Mucosa of stomach (tissue), 1 donor: ENCODE measurements at regions not wholly inside any gene's neighbourhood (a gene's known extent, or its start where the extent isn't known, plus 50 kb on each side); places are given as distances from the start of the nearest gene placed in this dataset.

Experiments
- H3K27me3 ChIP-seq: one replicate; pipeline ENCODE4 v1.7.0; 2013; ENCODE audit warnings: mild to moderate bottlenecking, low read length; ENCODE audit not compliant: control insufficient read depth, insufficient read depth
- H3K36me3 ChIP-seq: one replicate; pipeline ENCODE4 v1.7.0; 2013; ENCODE audit warnings: low read length; ENCODE audit not compliant: control insufficient read depth, insufficient read depth
- H3K4me1 ChIP-seq: one replicate; pipeline ENCODE4 v1.7.0; 2013; ENCODE audit warnings: mild to moderate bottlenecking, low read length; ENCODE audit not compliant: control insufficient read depth, insufficient read depth
- H3K4me3 ChIP-seq: one replicate; pipeline ENCODE4 v1.7.0; 2013; ENCODE audit warnings: low read length
- H3K9ac ChIP-seq: one replicate; pipeline ENCODE4 v1.7.0; 2013; ENCODE audit warnings: mild to moderate bottlenecking, low read length, moderate library complexity
- H3K9me3 ChIP-seq: one replicate; pipeline ENCODE4 v1.7.0; 2013; ENCODE audit warnings: mild to moderate bottlenecking, low read length, moderate library complexity; ENCODE audit not compliant: control insufficient read depth
- donor health status: Pancreatic carcinoma.

GRCh38 chr7:52500841-52501240, 534.6 kb upstream of the POM121L12 start:
- Histone ChIP-seq H3K9ac (no peak overlapping the region), H3K36me3 (no peaks in the 10 kb centered on the region), H3K4me3 (no peak overlapping the region), H3K4me1 (no peaks in the 10 kb centered on the region), H3K9me3 (no peaks in the 10 kb centered on the region), H3K27me3 (no peaks in the 10 kb centered on the region)

GRCh38 chr7:52498366-52498765, 537.1 kb upstream of the POM121L12 start:
- no peak overlapping the region for H3K9ac ChIP-seq
- no peak overlapping the region for H3K4me3 ChIP-seq
- H3K27me3 ChIP-seq, result no peaks in the 10 kb centered on the region
- no peaks in the 10 kb centered on the region for H3K4me1 ChIP-seq
- no peaks in the 10 kb centered on the region for H3K9me3 ChIP-seq
- H3K36me3 ChIP-seq, result no peaks in the 10 kb centered on the region

GRCh38 chr7:52486267-52486666, 549.2 kb upstream of the POM121L12 start:
- H3K9ac ChIP-seq, result no peak overlapping the region
- no peaks in the 10 kb centered on the region for H3K27me3 ChIP-seq
- H3K4me1 ChIP-seq, result no peaks in the 10 kb centered on the region

GRCh38 chr7:52482076-52482475, 553.4 kb upstream of the POM121L12 start:
- Histone ChIP-seq H3K36me3 (no peaks in the 10 kb centered on the region), H3K9ac (no peak overlapping the region), H3K4me1 (no peaks in the 10 kb centered on the region), H3K27me3 (no peaks in the 10 kb centered on the region), H3K4me3 (no peak overlapping the region), H3K9me3 (no peaks in the 10 kb centered on the region)

More at GRCh38 chr7:52486267-52486666, 549.2 kb upstream of the POM121L12 start:
- H3K4me3 ChIP-seq, result no peak overlapping the region
- no peaks in the 10 kb centered on the region for H3K9me3 ChIP-seq
- H3K36me3 ChIP-seq, result no peaks in the 10 kb centered on the region

GRCh38 chr7:52481571-52481970, 553.9 kb upstream of the POM121L12 start:
- H3K27me3 ChIP-seq, result no peaks in the 10 kb centered on the region
- H3K36me3 ChIP-seq, result no peaks in the 10 kb centered on the region
- H3K4me3 ChIP-seq, result no peak overlapping the region
- no peak overlapping the region for H3K9ac ChIP-seq
- H3K9me3 ChIP-seq, result no peaks in the 10 kb centered on the region
- H3K4me1 ChIP-seq, result no peaks in the 10 kb centered on the region

GRCh38 chr7:52479990-52480389, 555.4 kb upstream of the POM121L12 start:
- H3K27me3 ChIP-seq, result no peaks in the 10 kb centered on the region
- no peaks in the 10 kb centered on the region for H3K9me3 ChIP-seq
- no peak overlapping the region for H3K4me3 ChIP-seq
- no peaks in the 10 kb centered on the region for H3K4me1 ChIP-seq
- no peak overlapping the region for H3K9ac ChIP-seq
- H3K36me3 ChIP-seq, result no peaks in the 10 kb centered on the region

- no peaks in the 10 kb centered on the region for H3K4me1 ChIP-seq
- no peak overlapping the region for H3K4me3 ChIP-seq
- no peaks in the 10 kb centered on the region for H3K27me3 ChIP-seq
- no peak overlapping the region for H3K9ac ChIP-seq
- H3K9me3 ChIP-seq, result no peaks in the 10 kb centered on the region
- H3K36me3 ChIP-seq, result no peaks in the 10 kb centered on the region
Observed at GRCh38 chr7:52475001-52475582, 560.3 kb upstream of the POM121L12 start.

- Histone ChIP-seq H3K36me3 (no peaks in the 10 kb centered on the region), H3K9ac (no peak overlapping the region), H3K9me3 (no peaks in the 10 kb centered on the region), H3K27me3 (no peaks in the 10 kb centered on the region), H3K4me3 (no peak overlapping the region), H3K4me1 (no peaks in the 10 kb centered on the region)
Observed at GRCh38 chr7:52473756-52474155, 561.7 kb upstream of the POM121L12 start.

- no peaks in the 10 kb centered on the region for H3K27me3 ChIP-seq
- H3K36me3 ChIP-seq, result no peaks in the 10 kb centered on the region
- no peak overlapping the region for H3K4me3 ChIP-seq
- H3K9ac ChIP-seq, result no peak overlapping the region
- no peaks in the 10 kb centered on the region for H3K4me1 ChIP-seq
- H3K9me3 ChIP-seq, result no peaks in the 10 kb centered on the region
Observed at GRCh38 chr7:52472006-52472620, 563.3 kb upstream of the POM121L12 start.

GRCh38 chr7:52465216-52465615, 570.2 kb upstream of the POM121L12 start:
- H3K4me3 ChIP-seq, result no peak overlapping the region
- no peaks in the 10 kb centered on the region for H3K4me1 ChIP-seq
- H3K36me3 ChIP-seq, result no peaks in the 10 kb centered on the region
- H3K9me3 ChIP-seq, result no peaks in the 10 kb centered on the region
- H3K9ac ChIP-seq, result no peak overlapping the region
- H3K27me3 ChIP-seq, result no peaks in the 10 kb centered on the region

- Histone ChIP-seq H3K9ac (no peak overlapping the region), H3K36me3 (no peaks in the 10 kb centered on the region), H3K27me3 (no peaks in the 10 kb centered on the region), H3K9me3 (no peaks in the 10 kb centered on the region), H3K4me3 (no peak overlapping the region), H3K4me1 (no peaks in the 10 kb centered on the region)
Observed at GRCh38 chr7:52463341-52463740, 572.1 kb upstream of the POM121L12 start.

GRCh38 chr7:52462474-52462873, 573.0 kb upstream of the POM121L12 start:
- no peaks in the 10 kb centered on the region for H3K36me3 ChIP-seq
- no peak overlapping the region for H3K4me3 ChIP-seq
- H3K27me3 ChIP-seq, result no peaks in the 10 kb centered on the region
- no peak overlapping the region for H3K9ac ChIP-seq
- no peaks in the 10 kb centered on the region for H3K9me3 ChIP-seq
- H3K4me1 ChIP-seq, result no peaks in the 10 kb centered on the region

- Histone ChIP-seq H3K9me3 (no peaks in the 10 kb centered on the region), H3K9ac (no peak overlapping the region), H3K36me3 (no peaks in the 10 kb centered on the region), H3K27me3 (no peaks in the 10 kb centered on the region), H3K4me1 (no peaks in the 10 kb centered on the region), H3K4me3 (no peak overlapping the region)
Observed at GRCh38 chr7:52455571-52455970, 579.9 kb upstream of the POM121L12 start.
